Nephron progenitor cell (in vitro differentiated cells): ENCODE measurements at regions not wholly inside any gene's neighbourhood (a gene's known extent, or its start where the extent isn't known, plus 50 kb on each side); places are given as distances from the start of the nearest gene placed in this dataset.

Source experiments
- DNase-seq: peaks from one replicate; pipeline ENCODE4 v3.0.0; 2021
- H3K27ac Mint-ChIP-seq: 2 replicates; pipeline ENCODE4 v1.8.0; 2021; ENCODE audit warnings: mild to moderate bottlenecking, moderate library complexity, mixed read lengths
- H3K27me3 Mint-ChIP-seq: 2 replicates; pipeline ENCODE4 v1.8.0; 2021; ENCODE audit warnings: mild to moderate bottlenecking, low read depth, mixed read lengths; ENCODE audit not compliant: poor library complexity
- H3K36me3 Mint-ChIP-seq: 2 replicates; pipeline ENCODE4 v1.8.0; 2021; ENCODE audit warnings: low read depth, mixed read lengths
- H3K4me1 Mint-ChIP-seq: 2 replicates; pipeline ENCODE4 v1.8.0; 2021; ENCODE audit warnings: mixed read lengths
- H3K4me3 Mint-ChIP-seq: 2 replicates; pipeline ENCODE4 v1.8.0; 2021; ENCODE audit warnings: mild to moderate bottlenecking, moderate library complexity, mixed read lengths
- H3K9me3 Mint-ChIP-seq: 2 replicates; pipeline ENCODE4 v1.8.0; 2021; ENCODE audit warnings: mild to moderate bottlenecking, moderate library complexity, mixed read lengths
- CTCF ChIP-seq: fragments of 200-600 bp; sonication (generic); IDR thresholded peaks from 2 replicates; pipeline ENCODE4 v1.5.0; 2021; ENCODE audit warnings: antibody characterized with exemption

GRCh38 chr10:121216721-121217181 is 365.6 kb downstream of the WDR11 start:
- Mint-ChIP-seq H3K27me3 (peaks cover 9% of the 10 kb centered on the region), H3K9me3 (no peaks in the 10 kb centered on the region), H3K27ac (no peak overlapping the region), H3K36me3 (no peaks in the 10 kb centered on the region), H3K4me3 (no peak overlapping the region), H3K4me1 (peaks cover 18% of the 10 kb centered on the region)
- no peak for TF ChIP-seq CTCF
- DNase-seq, result no peak

- Mint-ChIP-seq H3K4me1 (peaks cover 18% of the 10 kb centered on the region), H3K27ac (no peak overlapping the region), H3K9me3 (no peaks in the 10 kb centered on the region), H3K36me3 (no peaks in the 10 kb centered on the region), H3K27me3 (peaks cover 9% of the 10 kb centered on the region), H3K4me3 (no peak overlapping the region)
- no peak for TF ChIP-seq CTCF
- no peak for DNase-seq
These were observed 366.2 kb downstream of the WDR11 start for GRCh38 chr10:121217331-121217730.

- no peak overlapping the region for H3K4me3 Mint-ChIP-seq
These were observed 369.9 kb downstream of the WDR11 start for GRCh38 chr10:121221072-121221471.

GRCh38 chr10:121221991-121222390 is 370.8 kb downstream of the WDR11 start:
- Mint-ChIP-seq H3K4me3 (no peak overlapping the region), H3K36me3 (no peaks in the 10 kb centered on the region), H3K27me3 (peaks cover 5% of the 10 kb centered on the region), H3K27ac (no peak overlapping the region), H3K4me1 (peaks cover 27% of the 10 kb centered on the region), H3K9me3 (no peaks in the 10 kb centered on the region)
- no peak for TF ChIP-seq CTCF
- DNase-seq, result no peak

More at GRCh38 chr10:121221072-121221471, 369.9 kb downstream of the WDR11 start:
- TF ChIP-seq CTCF, result no peak
- H3K27ac Mint-ChIP-seq, result no peak overlapping the region
- H3K4me1 Mint-ChIP-seq, result peaks cover 28% of the 10 kb centered on the region
- no peak for DNase-seq
- no peaks in the 10 kb centered on the region for H3K36me3 Mint-ChIP-seq
- no peaks in the 10 kb centered on the region for H3K9me3 Mint-ChIP-seq
- peaks cover 10% of the 10 kb centered on the region for H3K27me3 Mint-ChIP-seq

- DNase-seq, result no peak
These were observed 371.7 kb downstream of the WDR11 start for GRCh38 chr10:121222842-121223241.

More at GRCh38 chr10:121222842-121223241, 371.7 kb downstream of the WDR11 start:
- Mint-ChIP-seq H3K4me1 (peaks cover 19% of the 10 kb centered on the region), H3K4me3 (no peak overlapping the region), H3K36me3 (no peaks in the 10 kb centered on the region), H3K9me3 (peaks cover 4% of the 10 kb centered on the region), H3K27me3 (peaks cover 8% of the 10 kb centered on the region), H3K27ac (no peak overlapping the region)
- TF ChIP-seq CTCF, result no peak
